GM12878 (cell line): ENCODE measurements at regions not wholly inside any gene's neighbourhood (a gene's known extent, or its start where the extent isn't known, plus 50 kb on each side); places are given as distances from the start of the nearest gene placed in this dataset.

Source experiments
- ATAC-seq: fragments of 200-7000 bp; cut with Tn5 transposase; 3 replicates; pipeline ENCODE4 v1.9.1; 2020; ENCODE audit warnings: mild to moderate bottlenecking, moderate library complexity
- BruUV-seq: library from RNA; stranded (reverse); fragments of 400-500 nt; replicated peaks from 2 replicates; lab custom pipeline; 2021; lab: Mats Ljungman, UMichigan
- CTCF ChIA-PET: fragments of 300-600 bp; sonication (Branson Sonifier 250); formaldehyde crosslinking; extraction: SDS; loops from one replicate; lab custom pipeline; 2021; ENCODE audit warnings: inconsistent platforms; lab: Yijun Ruan, JAX
- POLR2A ChIA-PET: fragments of 350-600 bp; formaldehyde crosslinking; extraction: SDS; loops from one replicate; lab custom pipeline; 2021; ENCODE audit warnings: inconsistent platforms; lab: Charles Lee
- RAD21 ChIA-PET: fragments of 300-600 bp; sonication (Branson Sonifier 250); formaldehyde crosslinking; loops from one replicate; lab custom pipeline; 2023; ENCODE audit warnings: antibody characterized with exemption; ENCODE audit not compliant: unreplicated experiment; lab: Charles Lee
- SMC1A ChIA-PET: fragments of 300-600 bp; sonication (Branson Sonifier 250); formaldehyde crosslinking; loops from one replicate; lab custom pipeline; 2023; ENCODE audit not compliant: unreplicated experiment, uncharacterized antibody; lab: Charles Lee
- DNase-seq: peaks from one replicate; pipeline ENCODE4 v3.0.0-alpha.2; 2011; ENCODE audit warnings: low read depth, low spot score
- FAIRE-seq: peaks from 3 replicates; lab custom pipeline; 2011; peaks lifted over from hg19 to GRCh38; lab: Jason Lieb, UNC
- H2AFZ ChIP-seq: 2 replicates; pipeline ENCODE4 v1.6.0; 2011; ENCODE audit warnings: low read depth, low read length, control low read depth; ENCODE audit not compliant: control insufficient read depth
- H3K27ac ChIP-seq: 2 replicates; pipeline ENCODE4 v1.5.1; 2011; ENCODE audit warnings: control low read depth; ENCODE audit not compliant: control insufficient read depth, insufficient read depth
- H3K27me3 ChIP-seq, 2 experiments: replicated peaks in 1 of 2; 2 replicates each; pipeline versions ENCODE4 v1.6.0 to v1.6.1; 2011; ENCODE audit warnings: low read length in 1 of 2; ENCODE audit not compliant: control insufficient read depth in 2 of 2, insufficient read depth in 2 of 2
- H3K36me3 ChIP-seq, 2 experiments: 2 replicates each; pipeline ENCODE4 v1.5.1; 2011; ENCODE audit warnings: low read length in 1 of 2; ENCODE audit not compliant: control insufficient read depth in 2 of 2, insufficient read depth in 2 of 2
- H3K4me1 ChIP-seq: 2 replicates; pipeline ENCODE4 v1.6.1; 2011; ENCODE audit warnings: mild to moderate bottlenecking, low read length, moderate library complexity, mixed read lengths; ENCODE audit not compliant: control insufficient read depth, insufficient read depth
- H3K4me2 ChIP-seq: 2 replicates; pipeline ENCODE4 v1.6.0; 2011; ENCODE audit warnings: control low read depth; ENCODE audit not compliant: control insufficient read depth, insufficient read depth
- H3K4me3 ChIP-seq: fragments of 200-600 bp; sonication (generic); 2 replicates; pipeline ENCODE4 v1.5.1; 2016
- H3K79me2 ChIP-seq: 2 replicates; pipeline ENCODE4 v1.6.0; 2011; ENCODE audit warnings: low read length; ENCODE audit not compliant: control insufficient read depth, insufficient read depth
- H3K9ac ChIP-seq: 2 replicates; pipeline ENCODE4 v1.8.0; 2011; ENCODE audit warnings: low read length, control low read depth, mixed read lengths; ENCODE audit not compliant: control insufficient read depth, insufficient read depth
- H3K9me3 ChIP-seq: replicated peaks from 3 replicates; pipeline ENCODE4 v1.5.1; 2011; ENCODE audit warnings: mild to moderate bottlenecking, low read length; ENCODE audit not compliant: control insufficient read depth, insufficient read depth
- H4K20me1 ChIP-seq: 2 replicates; pipeline ENCODE4 v1.6.0; 2011; ENCODE audit not compliant: control insufficient read depth, insufficient read depth
- EZH2 ChIP-seq: IDR thresholded peaks from 2 replicates; pipeline ENCODE4 v1.6.1; 2012; ENCODE audit warnings: low read depth, mild to moderate bottlenecking, control low read depth, inconsistent platforms, low read length, borderline replicate concordance; ENCODE audit not compliant: control insufficient read depth
- FOXM1 ChIP-seq: IDR thresholded peaks from 2 replicates; pipeline ENCODE4 v1.6.1; 2012; ENCODE audit warnings: low read depth, mild to moderate bottlenecking, inconsistent platforms, low read length, moderate library complexity
- IKZF1 ChIP-seq: fragments of 450-650 bp; conservative IDR thresholded peaks from 2 replicates; pipeline ENCODE4 v1.6.1; 2017; ENCODE audit warnings: antibody characterized with exemption, mild to moderate bottlenecking
- ZNF622 ChIP-seq: fragments of 450-650 bp; IDR thresholded peaks from 2 replicates; pipeline ENCODE4 v1.6.1; 2017; ENCODE audit warnings: mild to moderate bottlenecking, inconsistent platforms
- WGBS: methylation state at CpG from one replicate; pipeline ENCODE4 v1.1.6; 2016; ENCODE audit warnings: low lambda C conversion rate; ENCODE audit not compliant: insufficient replicate concordance, insufficient coverage; ENCODE audit errors: missing lambda C conversion rate; 5-methylcytosine and 5-hydroxymethylcytosine counted together
- in situ Hi-C: fragments of 300-500 bp; cut with MboI; formaldehyde crosslinking; loops from 9 replicates; pipeline ENCODE4 v1.14.3; 2018; ENCODE audit warnings: mixed read lengths
- intact Hi-C: fragments of 100-400 bp; cut with micrococcal nuclease; formaldehyde crosslinking; loops from one replicate; pipeline ENCODE4 v1.14.2; 2022; ENCODE audit not compliant: unreplicated experiment

- in situ Hi-C loops: no loop called here
- TF ChIP-seq FOXM1: no peak
- no peak for TF ChIP-seq ZNF622
- ChIA-PET RAD21 (no interaction called here), CTCF (no interaction called here), SMC1A (no interaction called here), POLR2A (no interaction called here)
- H3K9me3 ChIP-seq: no peaks in the 10 kb centered on the region; the same call in 2 of the 3 replicates
- H3K9ac ChIP-seq: no peak overlapping the region
- H3K4me1 ChIP-seq: no peaks in the 10 kb centered on the region
- H3K27ac ChIP-seq: no peak overlapping the region
- no peak overlapping the region for H3K4me3 ChIP-seq
- FAIRE-seq: peak; percentile 27
- H3K79me2 ChIP-seq: no peaks in the 10 kb centered on the region
- H2AFZ ChIP-seq: no peak overlapping the region
- BruUV-seq: no TSS peak
- H4K20me1 ChIP-seq: no peaks in the 10 kb centered on the region
- no peak for ATAC-seq
- intact Hi-C loops: no loop called here
- no peak overlapping the region for H3K4me2 ChIP-seq
- H3K27me3 ChIP-seq: no peaks in the 10 kb centered on the region
- H3K36me3 ChIP-seq: no peaks in the 10 kb centered on the region
- no peak for DNase-seq
- 0% methylated on average over 1 of the region's 1 CpG for WGBS
Observed at GRCh38 chr10:42490368-42490767, 148.0 kb downstream of the ZNF33B start.

- RAD21 ChIA-PET: no interaction called here
- SMC1A ChIA-PET: no interaction called here
- H3K9ac ChIP-seq: no peak overlapping the region
- TF ChIP-seq EZH2: no peak
- TF ChIP-seq IKZF1: 0 out of 2 replicates have a peak, but pooled peaks have one; percentile 10
- no TSS peak for BruUV-seq
- no peak overlapping the region for H2AFZ ChIP-seq
- no peak overlapping the region for H3K27ac ChIP-seq
- H3K4me3 ChIP-seq: no peak overlapping the region
- no peaks in the 10 kb centered on the region for H3K4me1 ChIP-seq
- no peaks in the 10 kb centered on the region for H3K36me3 ChIP-seq
- no peaks in the 10 kb centered on the region for H4K20me1 ChIP-seq
- 0% methylated on average over 5 of the region's 5 CpGs for WGBS
- no peak for FAIRE-seq
- no peaks in the 10 kb centered on the region for H3K9me3 ChIP-seq
- in situ Hi-C loops (no loop called here), intact Hi-C loops (no loop called here)
- CTCF ChIA-PET: no interaction called here
- POLR2A ChIA-PET: no interaction called here
- H3K79me2 ChIP-seq: no peaks in the 10 kb centered on the region
- ATAC-seq: no peak
- no peak overlapping the region for H3K4me2 ChIP-seq
- no peaks in the 10 kb centered on the region for H3K27me3 ChIP-seq
- no peak for DNase-seq
Observed at GRCh38 chr10:42488416-42488815, 150.0 kb downstream of the ZNF33B start.
